ENCODE measurements at regions not wholly inside any gene's neighbourhood (a gene's known extent, or its start where the extent isn't known, plus 50 kb on each side); places are given as distances from the start of the nearest gene placed in this dataset.

- TF ChIP-seq ZNF263 (CRISPR knock-in tag; IDR thresholded peaks at IDR 0.05; ENCODE audit: borderline replicate concordance) (no peak), CTCF (IDR thresholded peaks at IDR 0.05 in 2 of 3, conservative IDR thresholded peaks at IDR 0.05 in 1 of 3; ENCODE audit: insufficient read depth in 2 of 3, low read depth in 1 of 3, low read length in 3 of 3) (no peak), ZNF232 (CRISPR knock-in tag; IDR thresholded peaks at IDR 0.05) (no peak), FOXK1 (CRISPR knock-in tag; IDR thresholded peaks at IDR 0.05; ENCODE audit: borderline replicate concordance) (no peak), POLR2AphosphoS2 (IDR thresholded peaks at IDR 0.05; ENCODE audit: low read length) (no peak), ZNF431 (CRISPR knock-in tag; IDR thresholded peaks at IDR 0.05) (no peak), HIVEP1 (CRISPR knock-in tag; IDR thresholded peaks at IDR 0.05) (no peak), ZBTB49 (CRISPR knock-in tag; IDR thresholded peaks at IDR 0.05; ENCODE audit: borderline replicate concordance) (no peak), ZNF124 (CRISPR knock-in tag; IDR thresholded peaks at IDR 0.05) (no peak), ESRRB (CRISPR knock-in tag; IDR thresholded peaks at IDR 0.05; ENCODE audit: borderline replicate concordance) (no peak), KDM1A (IDR thresholded peaks at IDR 0.05) (no peak), ZNF384 (IDR thresholded peaks at IDR 0.05; ENCODE audit: low read depth, low read length) (no peak)
These were observed 97.2 kb downstream of the FAM170A start for GRCh38 chr5:119726544-119726943.

Data from K562 (cell line).